ENCODE measurements at regions not wholly inside any gene's neighbourhood (a gene's known extent, or its start where the extent isn't known, plus 50 kb on each side); places are given as distances from the start of the nearest gene placed in this dataset.
"Not testable (repeated sequence)": the region's sequence is repeated elsewhere in the genome, so short reads cannot be mapped to it uniquely, and the experiment has no call there.

GRCh38 chr7:15049157-15049556, 146.6 kb upstream of the DGKB start:
- DNase-seq (ENCODE audit: low read depth) = no peak

GRCh38 chr7:15046861-15047260, 144.3 kb upstream of the DGKB start:
- no peak for DNase-seq (ENCODE audit: low read depth)

- DNase-seq (ENCODE audit: low read depth) = no peak
Observed at GRCh38 chr7:15043931-15044330, 141.4 kb upstream of the DGKB start.

GRCh38 chr7:15042285-15043065, 139.9 kb upstream of the DGKB start:
- no peak for DNase-seq (ENCODE audit: low read depth)

- no peak for DNase-seq (ENCODE audit: low read depth)
Observed at GRCh38 chr7:15041226-15041625, 138.7 kb upstream of the DGKB start.

- DNase-seq (ENCODE audit: low read depth) = no peak
Observed at GRCh38 chr7:15035814-15036213, 133.3 kb upstream of the DGKB start.

GRCh38 chr7:15033039-15033438, 130.5 kb upstream of the DGKB start:
- DNase-seq (ENCODE audit: low read depth) = no peak

- DNase-seq (ENCODE audit: low read depth) = no peak
Observed at GRCh38 chr7:15018981-15019380, 116.4 kb upstream of the DGKB start.

GRCh38 chr7:15016766-15017165, 114.2 kb upstream of the DGKB start:
- no peak for DNase-seq (ENCODE audit: low read depth)

GRCh38 chr7:15016315-15016667, 113.7 kb upstream of the DGKB start:
- DNase-seq (ENCODE audit: low read depth) = no peak

- peak; percentile 49 for DNase-seq (ENCODE audit: low read depth)
Observed at GRCh38 chr7:15015545-15016314, 113.2 kb upstream of the DGKB start.

GRCh38 chr7:15012135-15012534, 109.6 kb upstream of the DGKB start:
- no peak for DNase-seq (ENCODE audit: low read depth)

GRCh38 chr7:15011289-15011688, 108.7 kb upstream of the DGKB start:
- no peak for DNase-seq (ENCODE audit: low read depth)

GRCh38 chr7:15007507-15007906, 105.0 kb upstream of the DGKB start:
- no peak for DNase-seq (ENCODE audit: low read depth)

- DNase-seq (ENCODE audit: low read depth) = no peak
Observed at GRCh38 chr7:15005672-15006071, 103.1 kb upstream of the DGKB start.

- DNase-seq (ENCODE audit: low read depth) = no peak
Observed at GRCh38 chr7:15000157-15000556, 97.6 kb upstream of the DGKB start.

GRCh38 chr7:14999331-14999730, 96.8 kb upstream of the DGKB start:
- DNase-seq (ENCODE audit: low read depth) = no peak

GRCh38 chr7:14995774-14996173, 93.2 kb upstream of the DGKB start:
- DNase-seq (ENCODE audit: low read depth) = no peak

- no peak for DNase-seq (ENCODE audit: low read depth)
Observed at GRCh38 chr7:14988941-14989340, 86.4 kb upstream of the DGKB start.

GRCh38 chr7:14978687-14979086, 76.1 kb upstream of the DGKB start:
- no peak for DNase-seq (ENCODE audit: low read depth)

- DNase-seq (ENCODE audit: low read depth) = no peak
Observed at GRCh38 chr7:14974688-14975087, 72.1 kb upstream of the DGKB start.

GRCh38 chr7:14973712-14974428, 71.3 kb upstream of the DGKB start:
- DNase-seq (ENCODE audit: low read depth) = no peak

GRCh38 chr7:14971678-14972077, 69.1 kb upstream of the DGKB start:
- not testable (repeated sequence) for DNase-seq (ENCODE audit: low read depth)
